IMR-90 (cell line): ENCODE measurements at regions not wholly inside any gene's neighbourhood (a gene's known extent, or its start where the extent isn't known, plus 50 kb on each side); places are given as distances from the start of the nearest gene placed in this dataset.

Source experiments
- ATAC-seq: fragments of 200-7000 bp; cut with Tn5 transposase; 2 replicates; pipeline ENCODE4 v1.9.1; 2020; ENCODE audit warnings: low read depth, mild to moderate bottlenecking, moderate library complexity
- BruUV-seq: library from RNA; stranded (reverse); fragments of 400-500 nt; replicated peaks from 2 replicates; lab custom pipeline; 2021; lab: Mats Ljungman, UMichigan
- CTCF ChIA-PET: fragments of 300-600 bp; formaldehyde crosslinking; extraction: SDS; loops from one replicate; lab custom pipeline; 2021; ENCODE audit warnings: antibody characterized with exemption; lab: Yijun Ruan, JAX
- POLR2A ChIA-PET: fragments of 300-600 bp; sonication (Branson Sonifier 250); formaldehyde crosslinking; loops from one replicate; lab custom pipeline; 2022; ENCODE audit warnings: antibody characterized with exemption; ENCODE audit not compliant: unreplicated experiment; lab: Charles Lee
- DNase-seq: peaks from one replicate; pipeline ENCODE4 v3.0.0; 2013
- H2AFZ ChIP-seq: replicated peaks from 2 replicates; pipeline ENCODE3; 2013; ENCODE audit warnings: low read length, mild to moderate bottlenecking; ENCODE audit not compliant: poor library complexity
- H2AK5ac ChIP-seq: 2 replicates; pipeline ENCODE4 v1.6.1; 2013; ENCODE audit warnings: low read depth, low read length, inconsistent platforms
- H2AK9ac ChIP-seq: replicated peaks from 2 replicates; pipeline ENCODE3; 2013; ENCODE audit warnings: mild to moderate bottlenecking, low read depth, low read length, moderate library complexity; ENCODE audit not compliant: poor library complexity
- H2BK120ac ChIP-seq: 2 replicates; pipeline ENCODE4 v1.6.1; 2013; ENCODE audit warnings: low read depth, low read length, inconsistent platforms
- H2BK15ac ChIP-seq: 3 replicates; pipeline ENCODE4 v1.6.1; 2013; ENCODE audit warnings: low read depth, low read length, inconsistent platforms
- H2BK20ac ChIP-seq: 2 replicates; pipeline ENCODE4 v1.6.1; 2013; ENCODE audit warnings: low read depth, mild to moderate bottlenecking, inconsistent platforms, low read length, moderate library complexity
- H2BK5ac ChIP-seq: 2 replicates; pipeline ENCODE4 v1.6.1; 2013; ENCODE audit warnings: mild to moderate bottlenecking, low read depth, low read length, inconsistent platforms; ENCODE audit not compliant: poor library complexity, severe bottlenecking
- H3K14ac ChIP-seq: replicated peaks from 2 replicates; pipeline ENCODE4 v1.6.1; 2013; ENCODE audit warnings: low read depth, low read length, inconsistent platforms
- H3K18ac ChIP-seq: 2 replicates; pipeline ENCODE4 v1.6.1; 2013; ENCODE audit warnings: low read depth, low read length, control low read depth
- H3K23ac ChIP-seq: 2 replicates; pipeline ENCODE4 v1.6.1; 2013; ENCODE audit warnings: low read depth, low read length, inconsistent platforms
- H3K27ac ChIP-seq: 2 replicates; pipeline ENCODE4 v1.5.1; 2013; ENCODE audit warnings: mild to moderate bottlenecking, control low read depth, low read length; ENCODE audit not compliant: insufficient read depth
- H3K27me3 ChIP-seq: 2 replicates; pipeline ENCODE4 v1.6.1; 2013; ENCODE audit warnings: low read length; ENCODE audit not compliant: control insufficient read depth, insufficient read depth
- H3K36me3 ChIP-seq: 2 replicates; pipeline ENCODE4 v1.6.1; 2013; ENCODE audit warnings: low read length, mixed read lengths; ENCODE audit not compliant: control insufficient read depth, insufficient read depth
- H3K4ac ChIP-seq: 2 replicates; pipeline ENCODE4 v1.6.1; 2013; ENCODE audit warnings: low read depth, low read length, inconsistent platforms
- H3K4me1 ChIP-seq: 2 replicates; pipeline ENCODE4 v1.6.1; 2013; ENCODE audit warnings: low read length, mixed read lengths; ENCODE audit not compliant: control insufficient read depth, insufficient read depth
- H3K4me2 ChIP-seq: 2 replicates; pipeline ENCODE4 v1.6.1; 2013; ENCODE audit warnings: low read depth, mild to moderate bottlenecking, control low read depth, low read length, moderate library complexity
- H3K4me3 ChIP-seq: 2 replicates; pipeline ENCODE4 v1.5.1; 2013; ENCODE audit warnings: low read depth, mild to moderate bottlenecking, control low read depth, low read length, moderate library complexity; ENCODE audit not compliant: insufficient read depth
- H3K56ac ChIP-seq: 2 replicates; pipeline ENCODE4 v1.6.1; 2013; ENCODE audit warnings: low read length, inconsistent platforms; ENCODE audit not compliant: insufficient read depth; ENCODE audit errors: extremely low read depth
- H3K79me1 ChIP-seq, 2 experiments: 2 replicates each; pipeline ENCODE4 v1.6.1; 2013; ENCODE audit warnings: low read length in 2 of 2, inconsistent platforms in 1 of 2, low read depth in 1 of 2
- H3K9ac ChIP-seq: 2 replicates; pipeline ENCODE4 v1.6.1; 2013; ENCODE audit warnings: low read depth, low read length, control low read depth
- H3K9me1 ChIP-seq: 2 replicates; pipeline ENCODE4 v1.6.1; 2013; ENCODE audit warnings: low read length, inconsistent platforms; ENCODE audit not compliant: insufficient read depth
- H3K9me3 ChIP-seq: 2 replicates; pipeline ENCODE4 v1.6.1; 2013; ENCODE audit warnings: low read length; ENCODE audit not compliant: control insufficient read depth, insufficient read depth
- H4K20me1 ChIP-seq: 2 replicates; pipeline ENCODE4 v1.6.1; 2013; ENCODE audit warnings: low read length, inconsistent platforms; ENCODE audit not compliant: insufficient read depth
- H4K5ac ChIP-seq: 2 replicates; pipeline ENCODE4 v1.6.1; 2013; ENCODE audit warnings: mild to moderate bottlenecking, low read depth, low read length, control low read depth
- H4K8ac ChIP-seq, 2 experiments: 2 replicates each; pipeline ENCODE4 v1.6.1; 2013; ENCODE audit warnings: low read depth in 2 of 2, low read length in 2 of 2, control low read depth in 1 of 2, inconsistent platforms in 1 of 2
- H4K91ac ChIP-seq: 2 replicates; pipeline ENCODE4 v1.6.1; 2013; ENCODE audit warnings: low read depth, low read length, inconsistent platforms; ENCODE audit not compliant: insufficient read depth
- CHD1 ChIP-seq: IDR thresholded peaks from 2 replicates; pipeline ENCODE4 v1.6.1; 2012; ENCODE audit warnings: low read depth, low read length, improper control_type of control experiment
- CTCF ChIP-seq: conservative IDR thresholded peaks from 2 replicates; pipeline ENCODE4 v1.5.1; 2012; ENCODE audit warnings: mild to moderate bottlenecking, low read depth, low read length, improper control_type of control experiment
- MAFK ChIP-seq: IDR thresholded peaks from 2 replicates; pipeline ENCODE4 v1.6.1; 2012; ENCODE audit warnings: low read depth, low read length, improper control_type of control experiment
- MAZ ChIP-seq: IDR thresholded peaks from 2 replicates; pipeline ENCODE4 v1.6.1; 2012; ENCODE audit warnings: low read depth, mild to moderate bottlenecking, low read length, improper control_type of control experiment, moderate library complexity, borderline replicate concordance
- RCOR1 ChIP-seq: IDR thresholded peaks from 2 replicates; pipeline ENCODE4 v1.6.1; 2012; ENCODE audit warnings: mild to moderate bottlenecking, low read length, improper control_type of control experiment; ENCODE audit not compliant: insufficient replicate concordance
- RFX5 ChIP-seq: IDR thresholded peaks from 2 replicates; pipeline ENCODE4 v1.8.0; 2012; ENCODE audit warnings: low read depth, mild to moderate bottlenecking, low read length, moderate library complexity
- USF2 ChIP-seq: fragments of 150-350 bp; IDR thresholded peaks from 2 replicates; pipeline ENCODE4 v1.6.1; 2017; ENCODE audit warnings: mild to moderate bottlenecking, antibody characterized with exemption, low read length, low read depth
- WGBS, 2 experiments: methylation state at CpG; one replicate each; pipeline versions ENCODE4 v1.1.5 to v1.1.7; 2013; ENCODE audit warnings: missing lambda C conversion rate in 2 of 2; ENCODE audit not compliant: insufficient read length in 1 of 2; ENCODE audit errors: extremely low coverage in 2 of 2; 5-methylcytosine and 5-hydroxymethylcytosine counted together
- dilution Hi-C: fragments of 300-500 bp; cut with HindIII; formaldehyde crosslinking; loops from one replicate; pipeline ENCODE4 v1.14.3; 2018; ENCODE audit warnings: low sequenced_read_pairs; ENCODE audit not compliant: unreplicated experiment
- in situ Hi-C: fragments of 300-500 bp; cut with MboI; formaldehyde crosslinking; loops from 3 replicates; pipeline ENCODE4 v1.14.3; 2019; ENCODE audit warnings: low sequenced_read_pairs, inconsistent platforms, mixed read lengths
- intact Hi-C: fragments of 100-400 bp; cut with micrococcal nuclease; formaldehyde crosslinking; loops from 2 replicates; pipeline ENCODE4 v1.10.0; 2022

- Histone ChIP-seq H3K4ac (no peak overlapping the region), H2BK15ac (no peak overlapping the region), H2AK9ac (no peak overlapping the region), H3K27me3 (no peaks in the 10 kb centered on the region), H4K91ac (no peak overlapping the region), H3K56ac (no peak overlapping the region), H2BK5ac (no peak overlapping the region), H3K23ac (no peak overlapping the region), H4K20me1 (no peaks in the 10 kb centered on the region), H3K9me1 (no peaks in the 10 kb centered on the region), H3K4me2 (no peak overlapping the region), H2AK5ac (no peak overlapping the region), H4K5ac (no peak overlapping the region), H3K18ac (no peak overlapping the region), H3K4me3 (no peak overlapping the region), H3K14ac (no peak overlapping the region), H3K4me1 (no peaks in the 10 kb centered on the region), H2AFZ (no peak overlapping the region), H3K27ac (no peak overlapping the region), H3K79me1 (no peaks in the 10 kb centered on the region), H2BK120ac (no peak overlapping the region), H4K8ac (no peak overlapping the region), H2BK20ac (no peak overlapping the region), H3K9ac (no peak overlapping the region), H3K36me3 (no peaks in the 10 kb centered on the region), H3K9me3 (no peaks in the 10 kb centered on the region)
- ChIA-PET CTCF (no interaction called here), POLR2A (no interaction called here)
- intact Hi-C loops (no loop called here), dilution Hi-C loops (no loop called here), in situ Hi-C loops (no loop called here)
- WGBS, 2 experiments: 40% methylated on average over 1 of the region's 4 CpGs; no CpG with 5 or more reads in 1 of the 2 experiments
- no peak for TF ChIP-seq CHD1
- TF ChIP-seq MAFK: no peak
- no peak for TF ChIP-seq RCOR1
- no peak for TF ChIP-seq MAZ
- TF ChIP-seq CTCF: no peak
- TF ChIP-seq USF2: no peak
- TF ChIP-seq RFX5: no peak
- ATAC-seq (no peak), DNase-seq (no peak)
- BruUV-seq: no TSS peak
These were observed 248.2 kb downstream of the ATG4C start for GRCh38 chr1:63032171-63032570.
